ENCODE measurements at regions not wholly inside any gene's neighbourhood (a gene's known extent, or its start where the extent isn't known, plus 50 kb on each side); places are given as distances from the start of the nearest gene placed in this dataset.
"Not testable (repeated sequence)": the region's sequence is repeated elsewhere in the genome, so short reads cannot be mapped to it uniquely, and the experiment has no call there.

DNA sequence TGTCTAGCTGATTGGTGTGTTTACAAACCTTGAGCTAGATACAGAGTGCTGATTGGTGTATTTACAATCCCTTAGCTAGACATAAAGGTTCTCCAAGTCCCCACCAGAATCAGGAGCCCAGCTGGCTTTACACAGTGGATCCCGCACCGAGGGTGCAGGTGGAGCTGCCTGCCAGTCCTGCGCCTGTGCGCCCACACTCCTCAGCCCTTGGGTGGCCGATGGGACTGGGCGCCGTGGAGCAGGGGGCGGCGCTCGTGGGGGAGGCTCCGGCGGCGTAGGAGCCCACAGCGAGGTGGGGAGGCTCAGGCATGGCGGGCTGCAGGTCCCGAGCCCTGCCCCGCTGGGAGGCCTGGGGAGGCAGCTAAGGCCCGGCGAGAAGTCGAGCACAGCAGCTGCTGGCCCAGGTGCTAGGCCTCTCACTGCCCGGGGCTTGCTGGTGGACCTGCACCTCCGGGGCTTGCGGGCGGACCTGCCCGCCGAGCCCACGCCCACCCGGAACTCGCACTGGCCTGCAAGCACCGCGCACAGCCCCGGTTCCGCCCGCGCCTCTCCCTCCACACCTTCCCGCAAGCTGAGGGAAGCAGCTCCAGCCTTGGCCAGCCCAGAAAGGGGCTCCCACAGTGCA, 51.0 kb upstream of the CDYL start:
- Mint-ChIP-seq H3K27me3 (peaks cover 21% of the 10 kb centered on the region), H3K4me1 (peaks cover 14% of the 10 kb centered on the region)
- not testable (repeated sequence) for DNase-seq (ENCODE audit: low spot score in 2 of 2)

DNA sequence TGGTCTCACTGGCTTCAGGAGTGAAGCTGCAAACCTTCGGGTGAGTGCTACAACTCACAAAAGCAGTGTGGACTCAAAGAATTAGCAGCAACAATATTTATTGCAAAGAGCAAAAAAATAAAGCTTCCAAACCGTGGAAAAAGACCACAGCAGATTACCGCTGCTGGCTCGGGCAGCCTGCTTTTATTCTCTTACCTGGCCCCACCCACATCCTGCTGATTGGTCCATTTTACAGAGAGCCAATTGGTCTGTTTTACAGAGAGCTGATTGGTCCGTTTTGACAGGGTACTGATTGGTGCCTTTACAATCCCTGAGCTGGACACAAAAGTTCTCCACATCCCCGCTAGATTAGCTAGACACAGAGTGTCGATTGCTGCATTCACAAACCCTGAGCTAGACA, 51.5 kb upstream of the CDYL start:
- not testable (repeated sequence) for H3K4me3 Mint-ChIP-seq; H3K27ac Mint-ChIP-seq (ENCODE audit: low read depth); H3K36me3 Mint-ChIP-seq (ENCODE audit: insufficient read depth); DNase-seq (ENCODE audit: low spot score in 2 of 2); ATAC-seq (replicated peaks; ENCODE audit: extremely low read depth, poor library complexity, severe bottlenecking); H3K9me3 Mint-ChIP-seq
- H3K4me1 Mint-ChIP-seq: peaks cover 14% of the 10 kb centered on the region
- H3K27me3 Mint-ChIP-seq: peaks cover 26% of the 10 kb centered on the region

More for the DNA sequence above, 51.0 kb upstream of the CDYL start:
- H3K27ac Mint-ChIP-seq (ENCODE audit: low read depth); H3K36me3 Mint-ChIP-seq (ENCODE audit: insufficient read depth); H3K4me3 Mint-ChIP-seq; ATAC-seq (replicated peaks; ENCODE audit: extremely low read depth, poor library complexity, severe bottlenecking); H3K9me3 Mint-ChIP-seq: not testable (repeated sequence)

DNA sequence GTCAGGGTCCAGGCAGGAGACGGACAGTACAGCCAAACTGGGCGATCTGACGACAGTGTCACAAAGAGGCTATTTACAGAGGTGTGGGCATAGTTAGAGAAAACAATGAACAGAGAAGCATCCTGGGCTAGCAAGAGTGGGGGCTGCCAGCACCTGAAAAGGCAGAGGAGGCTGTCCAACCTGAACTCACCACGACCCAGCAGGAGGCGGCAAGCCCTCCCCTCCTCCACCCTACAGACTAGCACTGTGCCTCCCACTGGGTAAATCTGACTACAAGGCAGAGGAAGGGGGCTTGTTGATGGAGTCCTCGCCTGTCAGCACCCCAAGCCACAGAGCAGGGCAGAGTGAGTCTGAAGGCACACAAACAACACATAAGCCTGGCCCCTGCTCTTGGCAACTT, 52.8 kb upstream of the CDYL start:
- Mint-ChIP-seq H3K36me3 (ENCODE audit: insufficient read depth) (no peaks in the 10 kb centered on the region), H3K9me3 (no peaks in the 10 kb centered on the region), H3K27ac (ENCODE audit: low read depth) (no peak overlapping the region), H3K27me3 (peaks cover 16% of the 10 kb centered on the region), H3K4me1 (peaks cover 13% of the 10 kb centered on the region), H3K4me3 (no peak overlapping the region)
- ATAC-seq (replicated peaks; ENCODE audit: extremely low read depth, poor library complexity, severe bottlenecking): no peak
- DNase-seq (ENCODE audit: low spot score in 2 of 2): no peak

DNA sequence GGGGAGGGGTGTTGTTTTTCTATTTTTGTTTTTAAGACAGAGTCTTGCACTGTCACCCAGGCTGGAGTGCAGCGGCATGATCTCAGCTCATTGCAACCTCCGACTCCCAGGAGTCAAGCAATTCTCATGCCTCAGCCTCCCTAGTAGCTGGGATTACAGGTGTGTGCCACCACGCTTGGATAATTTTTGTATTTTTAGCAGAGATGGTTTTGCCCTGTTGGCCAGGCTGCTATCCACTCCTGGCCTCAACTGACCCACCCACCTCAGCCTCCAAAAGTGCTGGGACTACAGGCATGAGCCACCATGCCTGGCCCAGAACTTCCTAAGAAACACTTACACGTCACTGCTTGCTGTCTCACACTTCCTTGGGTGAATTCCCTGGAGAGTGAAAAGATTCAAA, 54.8 kb upstream of the CDYL start:
- H3K4me1 Mint-ChIP-seq; H3K27ac Mint-ChIP-seq (ENCODE audit: low read depth); ATAC-seq (replicated peaks; ENCODE audit: extremely low read depth, poor library complexity, severe bottlenecking); H3K9me3 Mint-ChIP-seq; H3K4me3 Mint-ChIP-seq; DNase-seq (ENCODE audit: low spot score in 2 of 2); H3K36me3 Mint-ChIP-seq (ENCODE audit: insufficient read depth): not testable (repeated sequence)
- peaks cover 16% of the 10 kb centered on the region for H3K27me3 Mint-ChIP-seq

DNA sequence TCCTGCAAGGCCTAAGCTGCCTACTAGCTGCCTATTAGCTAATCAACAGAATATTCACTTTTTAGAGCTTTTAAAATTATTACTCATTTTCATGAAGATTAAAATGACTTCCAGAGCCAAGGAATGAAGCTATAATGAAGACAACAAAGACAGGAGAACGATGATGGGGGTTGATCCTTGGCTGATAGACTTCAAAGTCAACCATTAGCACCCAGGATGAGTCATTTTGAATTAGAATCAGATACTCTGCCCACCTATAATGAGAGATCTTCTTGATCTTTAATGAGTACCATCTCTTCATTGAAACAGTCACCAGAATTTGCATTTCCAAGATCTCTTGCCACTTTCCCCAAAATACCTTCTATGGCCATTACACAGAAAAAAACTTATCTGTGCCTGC, 56.7 kb upstream of the CDYL start:
- no peak overlapping the region for H3K4me3 Mint-ChIP-seq

DNA sequence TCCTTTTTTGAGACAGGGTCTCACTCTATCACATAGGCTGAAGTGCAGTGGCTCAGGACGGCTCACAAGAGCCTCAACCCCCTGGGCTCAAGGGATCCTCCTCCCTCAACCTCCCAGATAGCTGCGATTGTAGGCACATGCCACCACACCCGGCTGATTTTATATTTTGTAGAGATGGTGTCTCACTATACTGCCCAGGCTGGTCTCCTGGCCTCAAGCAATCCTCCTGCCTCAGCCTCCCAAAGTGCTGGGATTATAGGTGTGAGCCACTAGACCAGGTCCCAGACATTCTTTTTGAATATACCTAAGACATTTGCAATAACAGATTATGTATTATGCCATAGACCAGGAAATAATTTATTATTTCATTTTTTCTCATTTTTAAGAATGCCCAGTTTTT, 58.3 kb upstream of the CDYL start:
- no peak for DNase-seq (ENCODE audit: low spot score in 2 of 2)
- H3K4me3 Mint-ChIP-seq: no peak overlapping the region
- H3K36me3 Mint-ChIP-seq (ENCODE audit: insufficient read depth): peaks cover 2% of the 10 kb centered on the region
- no peaks in the 10 kb centered on the region for H3K9me3 Mint-ChIP-seq
- no peaks in the 10 kb centered on the region for H3K4me1 Mint-ChIP-seq
- peaks cover 8% of the 10 kb centered on the region for H3K27me3 Mint-ChIP-seq
- ATAC-seq (replicated peaks; ENCODE audit: extremely low read depth, poor library complexity, severe bottlenecking): no peak
- H3K27ac Mint-ChIP-seq (ENCODE audit: low read depth): no peak overlapping the region

More for the DNA sequence above, 56.7 kb upstream of the CDYL start:
- H3K27me3 Mint-ChIP-seq: peaks cover 16% of the 10 kb centered on the region
- H3K36me3 Mint-ChIP-seq (ENCODE audit: insufficient read depth): peaks cover 2% of the 10 kb centered on the region
- no peak for DNase-seq (ENCODE audit: low spot score in 2 of 2)
- ATAC-seq (replicated peaks; ENCODE audit: extremely low read depth, poor library complexity, severe bottlenecking): no peak
- no peaks in the 10 kb centered on the region for H3K4me1 Mint-ChIP-seq
- H3K9me3 Mint-ChIP-seq: no peaks in the 10 kb centered on the region
- H3K27ac Mint-ChIP-seq (ENCODE audit: low read depth): no peak overlapping the region

DNA sequence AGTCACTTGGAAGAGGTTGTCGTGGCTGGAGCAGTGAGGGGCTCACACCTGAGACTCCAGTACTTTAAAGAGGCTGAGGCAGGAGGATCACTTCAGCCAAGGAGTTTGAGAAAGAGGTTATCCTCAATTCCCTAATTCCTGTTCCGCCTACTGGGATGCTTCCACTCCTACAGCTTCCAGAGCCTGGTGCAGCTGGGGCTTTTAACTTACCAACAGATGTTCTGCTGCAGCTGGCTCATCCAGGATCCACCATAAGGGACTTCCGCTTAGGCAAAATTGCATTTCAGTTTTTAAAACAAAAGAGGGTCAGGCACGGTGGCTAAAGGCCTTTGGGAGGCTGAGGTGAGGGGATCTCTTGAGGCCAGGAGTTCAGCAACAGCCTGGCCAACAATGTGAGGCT, 59.1 kb upstream of the CDYL start:
- H3K9me3 Mint-ChIP-seq: no peaks in the 10 kb centered on the region
- H3K27ac Mint-ChIP-seq (ENCODE audit: low read depth): no peak overlapping the region
- H3K4me1 Mint-ChIP-seq: no peaks in the 10 kb centered on the region
- no peak overlapping the region for H3K4me3 Mint-ChIP-seq
- peaks cover 7% of the 10 kb centered on the region for H3K27me3 Mint-ChIP-seq
- DNase-seq (ENCODE audit: low spot score in 2 of 2) (no peak), ATAC-seq (replicated peaks; ENCODE audit: extremely low read depth, poor library complexity, severe bottlenecking) (no peak)
- H3K36me3 Mint-ChIP-seq (ENCODE audit: insufficient read depth): peaks cover 2% of the 10 kb centered on the region

DNA sequence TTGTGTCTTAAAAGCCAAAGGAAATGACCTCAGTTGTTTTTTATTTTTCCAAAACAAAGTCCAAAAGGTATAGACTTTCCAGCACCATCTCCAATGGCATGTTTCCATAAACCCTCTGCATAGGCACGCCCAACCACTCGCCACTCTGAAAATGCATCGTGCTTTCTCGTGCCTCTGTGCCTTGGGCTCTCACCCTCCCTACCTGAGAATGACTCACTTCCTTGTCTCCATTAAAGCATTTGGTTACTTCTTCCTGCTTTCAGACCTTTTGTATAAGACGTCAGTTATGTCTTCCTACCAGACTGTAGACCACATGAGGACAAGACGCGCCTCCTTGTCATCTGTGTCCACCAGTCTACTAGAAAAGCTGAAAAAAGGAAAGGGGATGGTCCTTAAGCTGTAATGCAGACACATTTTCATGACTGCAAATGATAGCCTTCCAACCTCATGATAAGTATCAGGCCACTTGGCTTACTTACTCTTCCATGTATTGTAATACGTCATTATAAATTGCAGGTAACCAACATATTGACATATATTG, 61.2 kb upstream of the CDYL start:
- no peak overlapping the region for H3K4me3 Mint-ChIP-seq
- DNase-seq (ENCODE audit: low spot score in 2 of 2): no peak
- no peaks in the 10 kb centered on the region for H3K9me3 Mint-ChIP-seq
- no peaks in the 10 kb centered on the region for H3K4me1 Mint-ChIP-seq
- H3K27me3 Mint-ChIP-seq: peaks cover 14% of the 10 kb centered on the region
- H3K36me3 Mint-ChIP-seq (ENCODE audit: insufficient read depth): peaks cover 2% of the 10 kb centered on the region
- no peak overlapping the region for H3K27ac Mint-ChIP-seq (ENCODE audit: low read depth)
- no peak for ATAC-seq (replicated peaks; ENCODE audit: extremely low read depth, poor library complexity, severe bottlenecking)

DNA sequence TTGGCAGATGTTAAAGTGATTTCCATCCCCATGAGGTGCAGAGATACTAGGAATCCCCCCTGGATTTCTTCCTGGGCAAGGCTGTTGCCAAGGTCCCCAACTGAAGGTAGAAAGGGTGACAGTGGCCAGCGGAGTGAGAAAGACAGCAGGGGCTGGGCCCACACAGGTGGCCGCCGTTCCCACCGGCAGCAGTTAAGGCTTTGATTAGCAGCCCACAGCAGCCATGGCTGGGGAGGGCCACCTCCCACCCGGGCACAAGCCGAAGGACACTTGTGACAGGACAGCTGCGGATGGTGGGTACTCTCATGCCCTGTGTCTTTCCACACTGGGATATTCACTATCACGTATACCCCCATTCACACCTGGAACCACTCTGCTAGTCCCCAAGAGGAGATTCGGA, 63.9 kb upstream of the CDYL start:
- Mint-ChIP-seq H3K27ac (ENCODE audit: low read depth) (no peak overlapping the region), H3K36me3 (ENCODE audit: insufficient read depth) (no peaks in the 10 kb centered on the region), H3K9me3 (no peaks in the 10 kb centered on the region), H3K4me1 (no peaks in the 10 kb centered on the region), H3K4me3 (no peak overlapping the region), H3K27me3 (peaks cover 20% of the 10 kb centered on the region)
- ATAC-seq (replicated peaks; ENCODE audit: extremely low read depth, poor library complexity, severe bottlenecking) (no peak), DNase-seq (ENCODE audit: low spot score in 2 of 2) (no peak)

DNA sequence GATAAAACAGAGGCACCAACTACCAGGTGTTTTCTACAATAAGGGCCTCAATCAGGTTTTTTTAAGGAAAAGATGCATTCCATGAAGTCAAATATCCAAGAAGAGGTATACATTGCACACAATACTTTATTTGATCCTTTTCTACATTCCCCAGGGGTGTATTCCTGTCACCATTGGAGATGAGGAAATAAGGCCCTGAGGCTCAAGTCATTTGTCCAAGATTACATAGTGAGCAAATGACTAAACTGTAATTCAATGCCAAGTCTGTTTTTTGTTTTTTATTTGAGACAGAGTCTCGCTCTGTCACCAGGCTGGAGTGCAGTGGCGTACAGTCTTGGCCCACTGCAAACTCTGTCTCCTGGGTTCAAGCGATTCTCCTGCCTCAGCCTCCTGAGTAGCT, 69.2 kb upstream of the CDYL start:
- Mint-ChIP-seq H3K4me3 (no peak overlapping the region), H3K4me1 (no peaks in the 10 kb centered on the region), H3K9me3 (no peaks in the 10 kb centered on the region), H3K36me3 (ENCODE audit: insufficient read depth) (no peaks in the 10 kb centered on the region), H3K27ac (ENCODE audit: low read depth) (no peak overlapping the region), H3K27me3 (peaks cover 20% of the 10 kb centered on the region)
- DNase-seq (ENCODE audit: low spot score in 2 of 2) (no peak), ATAC-seq (replicated peaks; ENCODE audit: extremely low read depth, poor library complexity, severe bottlenecking) (no peak)

DNA sequence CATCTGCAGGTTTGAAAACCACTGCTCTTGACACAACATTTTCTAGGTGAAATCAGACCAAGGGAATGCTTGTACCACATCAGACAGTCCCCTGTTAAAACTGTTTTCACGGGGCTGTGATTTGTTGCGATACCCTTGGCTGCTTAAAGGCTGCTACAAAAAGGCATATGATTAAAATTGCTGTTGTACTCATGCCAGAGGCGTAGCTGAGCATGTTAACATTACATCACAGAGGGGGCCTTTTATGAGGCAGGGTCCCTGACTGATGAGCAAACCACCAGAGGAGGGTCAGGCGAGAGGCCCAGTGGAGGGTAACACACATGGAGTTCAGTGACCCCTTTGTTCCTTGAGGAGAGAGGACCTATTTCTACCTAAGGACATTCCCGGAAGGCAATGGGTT, 70.4 kb upstream of the CDYL start:
- Mint-ChIP-seq H3K36me3 (ENCODE audit: insufficient read depth) (no peaks in the 10 kb centered on the region), H3K4me1 (no peaks in the 10 kb centered on the region), H3K9me3 (no peaks in the 10 kb centered on the region), H3K27ac (ENCODE audit: low read depth) (no peak overlapping the region), H3K4me3 (no peak overlapping the region), H3K27me3 (peaks cover 11% of the 10 kb centered on the region)
- ATAC-seq (replicated peaks; ENCODE audit: extremely low read depth, poor library complexity, severe bottlenecking) (no peak), DNase-seq (ENCODE audit: low spot score in 2 of 2) (no peak)

DNA sequence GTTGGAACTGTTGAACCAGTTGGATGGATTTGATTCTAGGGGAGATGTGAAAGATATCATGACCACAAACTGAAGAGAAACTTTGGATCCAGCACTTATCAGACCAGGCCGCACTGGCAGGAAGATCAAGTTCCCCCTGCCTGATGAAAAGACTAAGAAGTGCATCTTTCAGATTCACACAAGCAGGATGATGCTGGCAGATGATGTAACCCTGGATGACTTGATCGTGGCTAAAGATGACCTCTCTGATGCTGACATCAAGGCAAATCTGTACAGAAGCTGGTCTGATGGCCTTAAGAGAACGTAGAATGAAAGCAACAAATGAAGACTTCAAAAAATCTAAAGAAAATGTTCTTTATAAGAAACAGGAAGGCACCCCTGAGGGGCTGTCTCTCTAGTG, 72.8 kb upstream of the CDYL start:
- Mint-ChIP-seq H3K27ac (ENCODE audit: low read depth) (no peak overlapping the region), H3K4me1 (no peaks in the 10 kb centered on the region), H3K9me3 (no peaks in the 10 kb centered on the region), H3K27me3 (no peaks in the 10 kb centered on the region), H3K36me3 (ENCODE audit: insufficient read depth) (no peaks in the 10 kb centered on the region), H3K4me3 (no peak overlapping the region)
- no peak for ATAC-seq (replicated peaks; ENCODE audit: extremely low read depth, poor library complexity, severe bottlenecking)
- DNase-seq (ENCODE audit: low spot score in 2 of 2): no peak

DNA sequence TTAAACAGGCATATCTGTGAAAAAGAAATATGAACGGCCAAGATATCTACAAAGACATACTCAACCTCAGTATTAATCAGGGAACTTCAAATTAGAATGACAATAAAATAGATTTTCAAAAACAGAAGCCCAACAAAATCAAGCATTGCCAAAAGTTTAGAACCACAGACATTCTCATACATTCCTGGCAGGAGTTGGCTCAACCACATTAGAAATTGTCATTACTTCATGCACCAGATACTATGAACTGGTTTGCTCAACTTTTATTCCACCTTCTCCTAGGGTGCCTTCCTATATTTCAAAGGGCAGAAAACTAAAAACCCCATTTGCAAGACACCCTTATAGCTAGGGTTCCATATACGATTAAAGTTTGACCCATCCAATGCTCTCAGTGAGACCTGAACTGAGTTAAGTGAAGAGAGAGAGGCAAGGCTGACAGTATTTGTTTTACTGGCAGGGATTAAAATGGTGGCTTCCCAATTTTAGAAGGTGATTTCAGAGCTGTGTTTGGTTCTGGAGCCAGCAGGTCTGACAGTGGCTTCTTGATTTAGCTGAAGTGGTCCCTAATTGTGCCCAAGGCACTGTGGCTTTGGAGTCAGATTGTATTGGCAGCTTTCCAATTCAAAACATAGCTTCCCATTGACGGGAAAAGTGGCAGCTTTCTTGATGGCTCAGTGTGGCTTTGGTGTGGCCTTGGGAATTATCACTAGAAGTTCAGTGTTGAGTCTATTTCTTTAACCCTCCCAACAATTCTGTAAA, 77.1 kb upstream of the CDYL start:
- Mint-ChIP-seq H3K9me3 (no peaks in the 10 kb centered on the region), H3K4me3 (no peak overlapping the region), H3K27me3 (peaks cover 29% of the 10 kb centered on the region), H3K27ac (ENCODE audit: low read depth) (no peak overlapping the region), H3K36me3 (ENCODE audit: insufficient read depth) (no peaks in the 10 kb centered on the region), H3K4me1 (no peaks in the 10 kb centered on the region)
- ATAC-seq (replicated peaks; ENCODE audit: extremely low read depth, poor library complexity, severe bottlenecking) (no peak), DNase-seq (ENCODE audit: low spot score in 2 of 2) (no peak)
